GM21576 (cell line): ENCODE measurements at regions not wholly inside any gene's neighbourhood (a gene's known extent, or its start where the extent isn't known, plus 50 kb on each side); places are given as distances from the start of the nearest gene placed in this dataset.
A peak's percentile ranks its signal among the peaks of the same experiment; 100 is the strongest.
"Not testable (repeated sequence)": the region's sequence is repeated elsewhere in the genome, so short reads cannot be mapped to it uniquely, and the experiment has no call there.

Experiments used
- ATAC-seq: cut with Tn5 transposase; IDR thresholded peaks from one replicate; pipeline ENCODE4 v1.9.1; 2021; ENCODE audit warnings: mild to moderate bottlenecking, moderate library complexity; ENCODE audit not compliant: unreplicated experiment

- peak; percentile 43 for ATAC-seq
These were observed 1168.4 kb downstream of the TMEM121 start for GRCh38 chr14:106694638-106695393.

GRCh38 chr14:106698620-106699267 lies 1172.4 kb downstream of the TMEM121 start:
- peak; percentile 42 for ATAC-seq

GRCh38 chr14:106703651-106704050 lies 1177.3 kb downstream of the TMEM121 start:
- ATAC-seq: not testable (repeated sequence)

GRCh38 chr14:106706488-106706887 lies 1180.1 kb downstream of the TMEM121 start:
- not testable (repeated sequence) for ATAC-seq

DNA sequence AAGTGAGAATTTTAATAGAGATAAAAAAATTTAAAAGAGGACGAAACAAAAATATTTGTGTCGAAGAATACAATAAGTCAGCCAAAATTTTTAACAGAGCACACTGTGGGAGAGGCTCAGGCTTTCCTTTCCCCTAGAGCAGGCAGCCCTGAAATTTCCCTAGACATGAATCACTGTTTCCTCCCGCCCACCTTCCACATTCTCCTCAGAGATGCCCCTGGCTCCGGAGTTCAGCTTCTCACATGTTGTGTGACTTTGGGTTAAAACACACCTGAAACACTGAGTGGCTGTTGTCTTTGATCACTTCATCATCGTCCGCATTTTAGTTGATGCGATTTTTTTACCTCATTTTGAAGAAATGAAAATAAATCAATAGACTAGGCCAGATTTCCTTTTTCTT lies 1183.8 kb downstream of the TMEM121 start:
- ATAC-seq: not testable (repeated sequence)

- not testable (repeated sequence) for ATAC-seq
These were observed 1186.1 kb downstream of the TMEM121 start for GRCh38 chr14:106712513-106712912.

DNA sequence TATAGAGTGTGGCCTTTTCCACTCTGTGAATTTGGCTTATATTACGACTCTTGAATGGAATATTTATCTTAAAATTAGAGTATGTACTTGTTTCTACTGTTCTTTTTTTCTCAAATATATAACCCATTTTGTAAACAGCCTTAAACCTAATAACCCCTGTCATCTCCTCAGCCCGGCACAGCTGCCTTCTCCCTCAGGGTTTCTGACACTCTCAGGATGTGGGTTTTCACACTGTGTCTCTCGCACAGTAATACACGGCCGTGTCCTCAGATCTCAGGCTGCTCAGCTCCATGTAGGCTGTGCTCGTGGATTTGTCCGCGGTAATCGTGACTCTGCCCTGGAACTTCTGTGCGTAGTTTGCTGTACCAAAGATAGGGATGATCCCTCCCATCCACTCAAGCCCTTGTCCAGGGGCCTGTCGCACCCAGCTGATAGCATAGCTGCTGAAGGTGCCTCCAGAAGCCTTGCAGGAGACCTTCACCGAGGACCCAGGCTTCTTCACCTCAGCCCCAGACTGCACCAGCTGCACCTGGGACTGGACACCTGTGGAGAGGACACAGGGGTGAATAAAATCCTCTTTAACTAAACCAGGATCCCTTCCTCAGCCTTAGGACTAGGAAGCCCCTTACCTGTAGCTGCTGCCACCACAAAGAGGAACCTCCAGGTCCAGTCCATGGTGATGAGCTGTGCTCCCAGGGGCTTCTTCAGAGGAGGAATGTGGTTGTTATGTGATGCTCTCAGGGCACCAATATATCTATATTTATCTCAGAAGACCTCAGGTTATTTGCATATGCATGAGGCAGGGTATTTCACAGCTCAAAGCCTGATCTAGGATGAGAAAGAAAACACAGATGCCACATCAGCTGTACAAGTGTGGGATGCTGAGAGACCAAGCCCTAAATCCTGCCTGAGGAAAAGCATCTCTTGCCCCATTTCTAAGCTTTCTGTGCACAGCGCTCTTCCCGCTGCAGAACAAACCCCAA lies 1188.4 kb downstream of the TMEM121 start:
- not testable (repeated sequence) for ATAC-seq

DNA sequence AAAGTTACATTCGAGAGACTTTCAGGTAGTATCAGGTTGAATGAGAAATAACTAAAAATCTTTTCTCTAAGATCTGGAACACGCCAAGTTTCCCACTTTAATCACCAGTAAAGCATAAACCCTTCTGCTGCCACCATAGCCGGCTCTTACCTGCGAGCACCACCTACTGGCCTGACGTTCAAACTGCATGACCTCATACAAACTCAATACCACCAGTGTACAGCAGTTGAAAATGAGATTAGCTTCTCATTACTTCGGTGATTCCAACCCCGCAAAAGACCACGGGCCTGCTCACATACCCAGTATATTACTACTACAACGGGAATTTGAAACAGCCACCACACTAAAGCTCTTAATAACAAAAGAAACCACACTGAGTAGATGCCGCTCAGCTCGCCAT lies 1191.2 kb downstream of the TMEM121 start:
- peak; percentile 60 for ATAC-seq

GRCh38 chr14:106719880-106720279 lies 1193.5 kb downstream of the TMEM121 start:
- not testable (repeated sequence) for ATAC-seq

GRCh38 chr14:106721926-106722325 lies 1195.5 kb downstream of the TMEM121 start:
- not testable (repeated sequence) for ATAC-seq

- not testable (repeated sequence) for ATAC-seq
These were observed 1196.7 kb downstream of the TMEM121 start for GRCh38 chr14:106722813-106723687.

GRCh38 chr14:106727962-106728361 lies 1201.6 kb downstream of the TMEM121 start:
- ATAC-seq: not testable (repeated sequence)

GRCh38 chr14:106728611-106729010 lies 1202.2 kb downstream of the TMEM121 start:
- ATAC-seq: no peak

GRCh38 chr14:106729551-106729950 lies 1203.2 kb downstream of the TMEM121 start:
- ATAC-seq: no peak

- ATAC-seq: no peak
These were observed 1207.4 kb downstream of the TMEM121 start for GRCh38 chr14:106733771-106734170.

GRCh38 chr14:106737021-106737420 lies 1210.6 kb downstream of the TMEM121 start:
- ATAC-seq: no peak

DNA sequence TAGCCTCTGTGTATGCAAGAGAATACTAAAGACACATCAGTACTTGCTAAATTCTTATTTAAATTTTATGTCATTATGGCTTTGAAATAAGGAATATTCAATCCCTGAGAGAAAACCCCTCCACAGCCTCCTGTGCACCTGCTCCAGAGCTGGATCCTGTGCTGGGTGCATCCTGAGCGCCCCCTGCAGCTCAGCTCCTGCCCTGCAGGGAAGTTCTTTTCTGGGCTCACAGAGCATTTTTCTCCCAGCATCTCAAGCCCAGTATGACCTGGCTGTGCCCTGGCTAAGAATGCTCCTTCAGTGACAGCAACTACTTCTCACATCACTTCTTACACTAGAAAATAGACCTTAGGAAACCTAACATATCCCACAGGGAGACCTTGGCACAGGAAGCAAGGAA lies 1211.7 kb downstream of the TMEM121 start:
- ATAC-seq: no peak

GRCh38 chr14:106738598-106739258 lies 1212.3 kb downstream of the TMEM121 start:
- ATAC-seq: not testable (repeated sequence)

DNA sequence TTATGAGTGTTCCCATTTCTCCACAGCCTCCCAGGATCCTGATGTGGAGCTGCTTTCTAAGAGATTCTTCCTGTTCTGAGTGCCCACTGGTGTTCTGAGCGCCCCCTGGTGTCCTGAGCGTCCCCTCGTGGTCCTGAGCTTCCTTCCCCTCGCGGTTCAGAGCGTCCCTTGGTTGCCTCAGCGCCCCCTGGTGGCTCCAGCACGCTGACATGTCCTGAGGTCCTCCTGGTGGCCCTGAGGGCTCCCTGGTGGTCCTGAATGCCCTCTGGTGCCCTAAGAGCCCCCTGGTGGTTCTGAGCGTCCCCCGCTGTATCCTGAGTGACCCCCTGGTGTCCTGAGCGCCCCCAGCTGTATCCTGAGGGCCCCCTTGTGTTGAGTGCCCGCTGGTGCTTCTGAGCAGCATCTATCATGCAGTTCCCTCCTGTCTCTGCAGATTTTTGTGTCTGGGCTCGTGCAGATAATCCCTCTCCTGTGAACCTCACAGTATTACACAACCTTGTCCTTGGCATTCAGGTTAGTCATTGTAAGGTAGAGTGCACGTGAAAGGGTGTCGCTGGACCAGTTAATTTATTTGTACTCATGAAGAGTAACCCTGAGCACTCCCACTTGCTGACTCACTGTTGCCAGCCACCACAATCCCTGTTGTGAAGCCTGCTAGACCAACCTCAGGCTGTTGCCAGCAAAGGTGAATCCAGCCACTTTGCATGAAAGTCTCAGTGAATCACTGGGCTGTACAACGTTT lies 1214.9 kb downstream of the TMEM121 start:
- peak; percentile 63 for ATAC-seq
